SK-N-SH treated with all-trans-retinoic acid at 6 μM for 48 hours (cell line): ENCODE measurements at regions not wholly inside any gene's neighbourhood (a gene's known extent, or its start where the extent isn't known, plus 50 kb on each side); places are given as distances from the start of the nearest gene placed in this dataset.

Source experiments
- ATAC-seq: fragments of 200-7000 bp; cut with Tn5 transposase; 3 replicates; pipeline ENCODE4 v1.9.1; 2020; ENCODE audit warnings: mild to moderate bottlenecking, moderate library complexity
- BACH2 ChIP-seq: fragments of 250-450 bp; sonication (Bioruptor Pico); IDR thresholded peaks from 2 replicates; pipeline ENCODE4 v1.9.0; 2021; ENCODE audit warnings: mild to moderate bottlenecking, borderline replicate concordance
- GLIS3 ChIP-seq: fragments of 250-450 bp; sonication (Bioruptor Pico); IDR thresholded peaks from 2 replicates; pipeline ENCODE4 v1.5.0; 2020; ENCODE audit warnings: mild to moderate bottlenecking, moderate library complexity
- ISL1 ChIP-seq: fragments of 250-450 bp; sonication (Bioruptor Pico); IDR thresholded peaks from 2 replicates; pipeline ENCODE4 v2.1.2; 2022; ENCODE audit warnings: mild to moderate bottlenecking, moderate library complexity
- OSR1 ChIP-seq: fragments of 250-450 bp; sonication (Bioruptor Pico); IDR thresholded peaks from 2 replicates; pipeline ENCODE4 v1.8.0; 2022; ENCODE audit warnings: moderate library complexity, mild to moderate bottlenecking, inconsistent platforms
- PPARA ChIP-seq: fragments of 250-450 bp; sonication (Bioruptor Pico); IDR thresholded peaks from 2 replicates; pipeline ENCODE4 v1.5.0; 2020; ENCODE audit warnings: mild to moderate bottlenecking, borderline replicate concordance
- RARB ChIP-seq: fragments of 250-450 bp; sonication (Bioruptor Pico); IDR thresholded peaks from 2 replicates; pipeline ENCODE4 v1.8.0; 2021; ENCODE audit warnings: mild to moderate bottlenecking, moderate library complexity
- SNAI2 ChIP-seq: fragments of 250-450 bp; sonication (Bioruptor Pico); IDR thresholded peaks from 2 replicates; pipeline ENCODE4 v1.5.0; 2020; ENCODE audit warnings: mild to moderate bottlenecking, moderate library complexity
- TCF4 ChIP-seq: fragments of 250-450 bp; sonication (Bioruptor Pico); IDR thresholded peaks from 2 replicates; pipeline ENCODE4 v1.8.0; 2021; ENCODE audit warnings: mild to moderate bottlenecking, moderate library complexity, borderline replicate concordance
- TOX ChIP-seq: fragments of 250-450 bp; sonication (Bioruptor Pico); IDR thresholded peaks from 2 replicates; pipeline ENCODE4 v1.8.0; 2021; ENCODE audit warnings: mild to moderate bottlenecking, moderate library complexity, borderline replicate concordance
- ZC3H10 ChIP-seq: fragments of 250-450 bp; sonication (Bioruptor Pico); IDR thresholded peaks from 2 replicates; pipeline ENCODE4 v1.5.1; 2021; ENCODE audit warnings: mild to moderate bottlenecking, moderate library complexity
- ZFP3 ChIP-seq: fragments of 250-450 bp; sonication (Bioruptor Pico); IDR thresholded peaks from 2 replicates; pipeline ENCODE4 v1.5.0; 2020; ENCODE audit warnings: mild to moderate bottlenecking, moderate library complexity
- ZFP30 ChIP-seq: fragments of 450-650 bp; formaldehyde crosslinking; IDR thresholded peaks from 2 replicates; pipeline ENCODE4 v1.5.0; 2022; ENCODE audit warnings: mild to moderate bottlenecking, moderate library complexity
- ZNF565 ChIP-seq: fragments of 450-650 bp; formaldehyde crosslinking; conservative IDR thresholded peaks from 2 replicates; pipeline ENCODE4 v1.5.0; 2020; ENCODE audit warnings: low read depth, mild to moderate bottlenecking, moderate library complexity
- ZNF70 ChIP-seq: fragments of 450-650 bp; formaldehyde crosslinking; IDR thresholded peaks from 2 replicates; pipeline ENCODE4 v1.5.0; 2020; ENCODE audit warnings: mild to moderate bottlenecking, moderate library complexity
- ZNF8 ChIP-seq: fragments of 450-650 bp; formaldehyde crosslinking; IDR thresholded peaks from 2 replicates; pipeline ENCODE4 v1.5.0; 2020; ENCODE audit warnings: mild to moderate bottlenecking, moderate library complexity
- TF ChIP-seq, protein P1 (sequence below): fragments of 250-450 bp; sonication (Bioruptor Pico); IDR thresholded peaks from 2 replicates; pipeline ENCODE4 v1.5.0; 2020; ENCODE audit warnings: mild to moderate bottlenecking, moderate library complexity
- TF ChIP-seq, protein P2 (sequence below): fragments of 250-450 bp; sonication (Bioruptor Pico); IDR thresholded peaks from 2 replicates; pipeline ENCODE4 v1.8.0; 2021; ENCODE audit warnings: low read depth, mild to moderate bottlenecking, moderate library complexity, borderline replicate concordance
- TF ChIP-seq, protein P3 (sequence below): fragments of 250-450 bp; sonication (Bioruptor Pico); IDR thresholded peaks from 2 replicates; pipeline ENCODE4 v1.8.0; 2020; ENCODE audit warnings: mild to moderate bottlenecking, moderate library complexity, borderline replicate concordance
- TF ChIP-seq, protein P4 (sequence below): fragments of 250-450 bp; sonication (Bioruptor Pico); IDR thresholded peaks from 2 replicates; pipeline ENCODE4 v1.5.1; 2020; ENCODE audit warnings: low read depth, mild to moderate bottlenecking, moderate library complexity
- TF ChIP-seq, protein P5 (sequence below): fragments of 250-450 bp; sonication (Bioruptor Pico); IDR thresholded peaks from 2 replicates; pipeline ENCODE4 v1.5.1; 2021; ENCODE audit warnings: mild to moderate bottlenecking, moderate library complexity

DNA sequence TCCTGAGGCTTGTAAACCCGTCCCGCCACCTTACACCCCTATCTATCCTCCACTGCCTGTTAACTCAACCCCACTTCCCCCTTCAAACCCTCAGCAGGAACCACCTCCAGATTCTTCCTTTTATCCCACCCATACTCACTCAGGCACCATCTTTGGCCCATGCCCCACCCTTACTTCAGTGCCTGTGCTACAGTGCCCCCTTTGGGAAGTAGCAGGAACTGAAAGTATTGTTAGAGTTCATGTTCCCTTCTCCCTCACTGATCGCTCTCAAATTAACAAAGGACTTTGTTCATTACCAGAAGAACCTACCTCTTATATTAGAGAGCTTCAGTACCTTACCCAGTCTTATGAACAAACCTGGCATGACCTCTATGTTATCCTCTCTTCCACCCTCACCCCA, 92.2 kb upstream of the MOCS2 start (continued):
- TF ChIP-seq, protein P1, sequence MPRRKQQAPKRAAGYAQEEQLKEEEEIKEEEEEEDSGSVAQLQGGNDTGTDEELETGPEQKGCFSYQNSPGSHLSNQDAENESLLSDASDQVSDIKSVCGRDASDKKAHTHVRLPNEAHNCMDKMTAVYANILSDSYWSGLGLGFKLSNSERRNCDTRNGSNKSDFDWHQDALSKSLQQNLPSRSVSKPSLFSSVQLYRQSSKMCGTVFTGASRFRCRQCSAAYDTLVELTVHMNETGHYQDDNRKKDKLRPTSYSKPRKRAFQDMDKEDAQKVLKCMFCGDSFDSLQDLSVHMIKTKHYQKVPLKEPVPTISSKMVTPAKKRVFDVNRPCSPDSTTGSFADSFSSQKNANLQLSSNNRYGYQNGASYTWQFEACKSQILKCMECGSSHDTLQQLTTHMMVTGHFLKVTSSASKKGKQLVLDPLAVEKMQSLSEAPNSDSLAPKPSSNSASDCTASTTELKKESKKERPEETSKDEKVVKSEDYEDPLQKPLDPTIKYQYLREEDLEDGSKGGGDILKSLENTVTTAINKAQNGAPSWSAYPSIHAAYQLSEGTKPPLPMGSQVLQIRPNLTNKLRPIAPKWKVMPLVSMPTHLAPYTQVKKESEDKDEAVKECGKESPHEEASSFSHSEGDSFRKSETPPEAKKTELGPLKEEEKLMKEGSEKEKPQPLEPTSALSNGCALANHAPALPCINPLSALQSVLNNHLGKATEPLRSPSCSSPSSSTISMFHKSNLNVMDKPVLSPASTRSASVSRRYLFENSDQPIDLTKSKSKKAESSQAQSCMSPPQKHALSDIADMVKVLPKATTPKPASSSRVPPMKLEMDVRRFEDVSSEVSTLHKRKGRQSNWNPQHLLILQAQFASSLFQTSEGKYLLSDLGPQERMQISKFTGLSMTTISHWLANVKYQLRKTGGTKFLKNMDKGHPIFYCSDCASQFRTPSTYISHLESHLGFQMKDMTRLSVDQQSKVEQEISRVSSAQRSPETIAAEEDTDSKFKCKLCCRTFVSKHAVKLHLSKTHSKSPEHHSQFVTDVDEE (CRISPR knock-in tag): no peak
- TF ChIP-seq ZNF70 (CRISPR knock-in tag) (no peak), RARB (CRISPR knock-in tag) (no peak), SNAI2 (CRISPR knock-in tag) (no peak), ZFP30 (CRISPR knock-in tag) (no peak), PPARA (CRISPR knock-in tag) (no peak), ISL1 (CRISPR knock-in tag) (no peak)
- TF ChIP-seq, protein P2, sequence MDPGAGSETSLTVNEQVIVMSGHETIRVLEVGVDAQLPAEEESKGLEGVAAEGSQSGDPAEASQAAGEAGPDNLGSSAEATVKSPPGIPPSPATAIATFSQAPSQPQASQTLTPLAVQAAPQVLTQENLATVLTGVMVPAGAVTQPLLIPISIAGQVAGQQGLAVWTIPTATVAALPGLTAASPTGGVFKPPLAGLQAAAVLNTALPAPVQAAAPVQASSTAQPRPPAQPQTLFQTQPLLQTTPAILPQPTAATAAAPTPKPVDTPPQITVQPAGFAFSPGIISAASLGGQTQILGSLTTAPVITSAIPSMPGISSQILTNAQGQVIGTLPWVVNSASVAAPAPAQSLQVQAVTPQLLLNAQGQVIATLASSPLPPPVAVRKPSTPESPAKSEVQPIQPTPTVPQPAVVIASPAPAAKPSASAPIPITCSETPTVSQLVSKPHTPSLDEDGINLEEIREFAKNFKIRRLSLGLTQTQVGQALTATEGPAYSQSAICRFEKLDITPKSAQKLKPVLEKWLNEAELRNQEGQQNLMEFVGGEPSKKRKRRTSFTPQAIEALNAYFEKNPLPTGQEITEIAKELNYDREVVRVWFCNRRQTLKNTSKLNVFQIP (CRISPR knock-in tag): no peak
- TF ChIP-seq, protein P3, sequence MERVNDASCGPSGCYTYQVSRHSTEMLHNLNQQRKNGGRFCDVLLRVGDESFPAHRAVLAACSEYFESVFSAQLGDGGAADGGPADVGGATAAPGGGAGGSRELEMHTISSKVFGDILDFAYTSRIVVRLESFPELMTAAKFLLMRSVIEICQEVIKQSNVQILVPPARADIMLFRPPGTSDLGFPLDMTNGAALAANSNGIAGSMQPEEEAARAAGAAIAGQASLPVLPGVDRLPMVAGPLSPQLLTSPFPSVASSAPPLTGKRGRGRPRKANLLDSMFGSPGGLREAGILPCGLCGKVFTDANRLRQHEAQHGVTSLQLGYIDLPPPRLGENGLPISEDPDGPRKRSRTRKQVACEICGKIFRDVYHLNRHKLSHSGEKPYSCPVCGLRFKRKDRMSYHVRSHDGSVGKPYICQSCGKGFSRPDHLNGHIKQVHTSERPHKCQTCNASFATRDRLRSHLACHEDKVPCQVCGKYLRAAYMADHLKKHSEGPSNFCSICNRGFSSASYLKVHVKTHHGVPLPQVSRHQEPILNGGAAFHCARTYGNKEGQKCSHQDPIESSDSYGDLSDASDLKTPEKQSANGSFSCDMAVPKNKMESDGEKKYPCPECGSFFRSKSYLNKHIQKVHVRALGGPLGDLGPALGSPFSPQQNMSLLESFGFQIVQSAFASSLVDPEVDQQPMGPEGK (CRISPR knock-in tag): no peak
- TF ChIP-seq, all 23 proteins: peak for 0

- no peak for ATAC-seq
- TF ChIP-seq, protein P4, sequence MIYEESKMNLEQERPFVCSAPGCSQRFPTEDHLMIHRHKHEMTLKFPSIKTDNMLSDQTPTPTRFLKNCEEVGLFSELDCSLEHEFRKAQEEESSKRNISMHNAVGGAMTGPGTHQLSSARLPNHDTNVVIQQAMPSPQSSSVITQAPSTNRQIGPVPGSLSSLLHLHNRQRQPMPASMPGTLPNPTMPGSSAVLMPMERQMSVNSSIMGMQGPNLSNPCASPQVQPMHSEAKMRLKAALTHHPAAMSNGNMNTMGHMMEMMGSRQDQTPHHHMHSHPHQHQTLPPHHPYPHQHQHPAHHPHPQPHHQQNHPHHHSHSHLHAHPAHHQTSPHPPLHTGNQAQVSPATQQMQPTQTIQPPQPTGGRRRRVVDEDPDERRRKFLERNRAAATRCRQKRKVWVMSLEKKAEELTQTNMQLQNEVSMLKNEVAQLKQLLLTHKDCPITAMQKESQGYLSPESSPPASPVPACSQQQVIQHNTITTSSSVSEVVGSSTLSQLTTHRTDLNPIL (CRISPR knock-in tag): no peak
- TF ChIP-seq ZC3H10 (CRISPR knock-in tag) (no peak), TCF4 (CRISPR knock-in tag) (no peak), SNAI2 (CRISPR knock-in tag) (no peak), GLIS3 (CRISPR knock-in tag) (no peak), ZNF565 (CRISPR knock-in tag) (no peak), OSR1 (CRISPR knock-in tag) (no peak), BACH2 (CRISPR knock-in tag) (no peak), ZNF8 (CRISPR knock-in tag) (no peak), ZFP3 (CRISPR knock-in tag) (no peak), TOX (CRISPR knock-in tag) (no peak), PPARA (CRISPR knock-in tag) (no peak)
- TF ChIP-seq, protein P3 (CRISPR knock-in tag): no peak
- TF ChIP-seq, protein P5, sequence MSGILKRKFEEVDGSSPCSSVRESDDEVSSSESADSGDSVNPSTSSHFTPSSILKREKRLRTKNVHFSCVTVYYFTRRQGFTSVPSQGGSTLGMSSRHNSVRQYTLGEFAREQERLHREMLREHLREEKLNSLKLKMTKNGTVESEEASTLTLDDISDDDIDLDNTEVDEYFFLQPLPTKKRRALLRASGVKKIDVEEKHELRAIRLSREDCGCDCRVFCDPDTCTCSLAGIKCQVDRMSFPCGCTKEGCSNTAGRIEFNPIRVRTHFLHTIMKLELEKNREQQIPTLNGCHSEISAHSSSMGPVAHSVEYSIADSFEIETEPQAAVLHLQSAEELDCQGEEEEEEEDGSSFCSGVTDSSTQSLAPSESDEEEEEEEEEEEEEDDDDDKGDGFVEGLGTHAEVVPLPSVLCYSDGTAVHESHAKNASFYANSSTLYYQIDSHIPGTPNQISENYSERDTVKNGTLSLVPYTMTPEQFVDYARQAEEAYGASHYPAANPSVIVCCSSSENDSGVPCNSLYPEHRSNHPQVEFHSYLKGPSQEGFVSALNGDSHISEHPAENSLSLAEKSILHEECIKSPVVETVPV (CRISPR knock-in tag): no peak
- TF ChIP-seq, protein P2 (CRISPR knock-in tag): no peak
- TF ChIP-seq, protein P1 (CRISPR knock-in tag): no peak
Observed at GRCh38 chr5:53206562-53206961, 97.0 kb upstream of the MOCS2 start.
